ENCODE measurements at regions not wholly inside any gene's neighbourhood (a gene's known extent, or its start where the extent isn't known, plus 50 kb on each side); places are given as distances from the start of the nearest gene placed in this dataset.

DNA sequence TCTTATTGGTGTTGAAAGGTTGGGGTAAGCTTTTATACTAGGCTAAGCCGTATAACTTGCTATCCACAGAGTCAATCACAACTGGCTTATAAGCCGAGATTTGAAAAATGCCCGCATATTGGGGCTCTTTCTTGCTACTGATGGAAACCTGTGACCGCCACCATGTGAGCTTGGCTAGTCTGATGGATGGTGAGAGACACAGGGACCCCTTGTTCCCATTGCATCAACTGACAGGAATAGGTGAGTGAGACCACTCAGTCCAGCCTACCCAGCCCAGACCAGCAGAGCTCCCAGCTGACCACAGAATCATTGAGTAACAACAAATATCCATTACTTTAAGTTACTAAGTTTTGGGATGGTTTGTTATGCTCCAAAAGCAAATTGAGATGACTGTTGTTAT is 676.4 kb upstream of the HS6ST1 start:
- Histone ChIP-seq H3K27ac (no peak overlapping the region), H3K4me3 (no peak overlapping the region)
- TF ChIP-seq CTCF (IDR thresholded peaks at IDR 0.05) = no peak
- no peak for DNase-seq (ENCODE audit: low spot score)

- TF ChIP-seq CTCF (IDR thresholded peaks at IDR 0.05) = no peak
- H3K4me3 ChIP-seq = no peak overlapping the region
- H3K27ac ChIP-seq = no peak overlapping the region
- DNase-seq (ENCODE audit: low spot score) = no peak
Observed at GRCh38 chr2:128996078-128996477, 677.4 kb upstream of the HS6ST1 start.

DNA sequence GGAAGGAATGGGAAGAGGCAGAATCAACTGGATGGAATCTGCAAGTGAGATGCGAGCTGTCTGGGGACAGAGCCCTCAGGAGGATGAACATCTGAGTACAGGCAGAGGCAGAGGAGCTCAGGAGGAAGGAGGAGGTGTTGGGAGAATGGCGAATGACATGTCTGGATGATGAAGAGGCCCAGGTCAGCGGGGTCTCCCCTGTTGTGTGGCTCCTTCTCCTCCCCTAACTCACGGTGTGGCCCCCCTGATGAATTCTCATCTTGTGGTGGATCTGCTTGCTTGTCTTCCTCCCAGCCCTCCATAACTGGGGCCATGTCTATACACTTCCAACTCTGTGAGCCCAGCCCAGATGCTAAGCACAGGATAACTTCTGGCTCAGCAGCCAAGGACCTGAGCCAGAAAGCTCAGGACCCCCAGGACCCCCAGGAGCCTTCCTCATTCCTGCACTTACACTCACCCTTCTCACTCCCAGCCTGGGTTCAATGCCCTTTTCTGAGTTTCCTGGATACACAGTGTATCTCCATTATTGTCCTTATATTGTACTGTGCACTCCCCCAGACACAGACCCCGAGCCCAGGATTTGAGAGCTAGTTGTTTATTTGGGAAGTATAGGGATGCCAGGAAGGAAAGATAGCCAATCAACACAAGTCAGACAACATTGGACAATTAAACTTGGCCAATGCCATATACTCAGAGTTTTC is 678.6 kb upstream of the HS6ST1 start:
- Histone ChIP-seq H3K27ac (no peak overlapping the region), H3K4me3 (no peak overlapping the region)
- TF ChIP-seq CTCF (IDR thresholded peaks at IDR 0.05) = no peak
- DNase-seq (ENCODE audit: low spot score) = no peak

DNA sequence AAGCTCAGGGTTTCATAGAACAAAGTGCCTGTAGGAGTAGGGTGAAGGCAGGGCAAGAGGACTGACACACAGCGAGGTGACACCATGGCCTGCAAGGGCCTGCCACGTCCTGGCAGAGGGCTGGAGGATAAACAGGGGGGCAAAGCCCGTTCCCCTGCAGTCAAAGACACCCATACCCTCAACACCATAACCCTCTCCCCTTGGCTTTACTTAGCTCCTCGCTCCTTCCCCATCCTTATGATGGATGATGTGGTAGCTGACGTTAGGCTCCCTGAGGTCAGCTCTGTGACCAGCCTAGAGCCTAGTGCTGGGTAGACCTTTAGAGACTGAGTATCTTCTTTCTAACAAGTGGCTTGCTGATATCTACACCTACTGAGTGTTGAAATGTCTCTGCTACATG is 683.3 kb upstream of the HS6ST1 start:
- no peak for TF ChIP-seq CTCF (IDR thresholded peaks at IDR 0.05)
- Histone ChIP-seq H3K27ac (no peak overlapping the region), H3K4me3 (no peak overlapping the region)
- DNase-seq (ENCODE audit: low spot score) = no peak

DNA sequence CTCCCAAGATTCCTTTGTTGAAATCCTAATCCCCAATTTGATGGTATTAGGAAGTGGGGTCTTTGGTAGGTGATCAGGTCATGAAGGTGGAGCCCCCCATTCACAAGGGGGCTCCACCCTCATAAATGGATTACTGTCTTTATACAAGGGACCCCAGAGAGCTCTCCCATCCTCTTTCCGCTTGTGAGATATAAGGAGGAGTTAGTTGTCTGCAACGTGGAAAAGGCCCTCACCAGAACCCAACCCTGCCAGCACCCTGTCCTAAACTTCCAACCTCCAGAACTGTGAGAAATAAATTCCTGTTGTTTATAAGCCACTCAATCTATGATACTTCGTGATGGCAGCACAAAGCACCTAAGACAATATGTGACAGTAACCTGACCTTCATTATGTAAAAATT is 684.1 kb upstream of the HS6ST1 start:
- TF ChIP-seq CTCF (IDR thresholded peaks at IDR 0.05) = no peak
- no peak for DNase-seq (ENCODE audit: low spot score)
- H3K27ac ChIP-seq = no peak overlapping the region
- no peak overlapping the region for H3K4me3 ChIP-seq

GRCh38 chr2:129004485-129004884 is 685.8 kb upstream of the HS6ST1 start:
- Histone ChIP-seq H3K4me3 (no peak overlapping the region), H3K27ac (no peak overlapping the region)
- no peak for DNase-seq (ENCODE audit: low spot score)
- no peak for TF ChIP-seq CTCF (IDR thresholded peaks at IDR 0.05)

DNA sequence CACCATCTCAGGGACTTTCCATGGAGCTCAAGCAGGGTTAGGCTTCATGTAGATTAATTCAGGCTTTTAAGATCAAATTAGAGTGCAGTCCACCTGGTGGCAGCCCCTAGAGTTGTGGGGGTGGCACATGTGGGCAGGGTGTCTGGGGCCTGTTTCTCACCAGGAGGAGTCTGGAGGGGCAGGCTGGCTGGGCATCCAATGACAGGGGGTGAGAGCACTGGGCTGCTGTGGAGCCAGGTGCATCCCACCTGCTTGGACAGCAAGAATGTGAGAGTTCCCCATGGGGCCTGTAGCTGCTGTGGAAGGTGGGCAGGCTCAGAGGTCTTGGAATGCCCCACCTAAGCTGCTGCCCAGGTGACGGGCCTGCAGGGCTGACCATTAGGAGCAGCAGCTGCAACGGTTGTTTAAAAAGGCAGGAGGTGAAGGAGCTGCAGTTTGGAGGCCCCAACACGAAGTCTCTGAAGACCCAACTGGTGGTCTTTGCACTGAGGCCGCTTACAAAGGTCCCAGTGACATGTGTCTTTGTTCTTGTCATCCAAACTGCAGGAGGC is 686.3 kb upstream of the HS6ST1 start:
- H3K27ac ChIP-seq = no peak overlapping the region
- no peak for TF ChIP-seq CTCF (IDR thresholded peaks at IDR 0.05)
- no peak for DNase-seq (ENCODE audit: low spot score)

More for the DNA sequence above, 686.3 kb upstream of the HS6ST1 start:
- H3K4me3 ChIP-seq = no peak overlapping the region

Measured in coronary artery (tissue), 2 donors.